ENCODE measurements at regions not wholly inside any gene's neighbourhood (a gene's known extent, or its start where the extent isn't known, plus 50 kb on each side); places are given as distances from the start of the nearest gene placed in this dataset.

- intact Hi-C loops (cut with micrococcal nuclease; ENCODE audit: unreplicated experiment), result no loop called here
- CTCF ChIA-PET, result no interaction called here
- TF ChIP-seq, protein P1, sequence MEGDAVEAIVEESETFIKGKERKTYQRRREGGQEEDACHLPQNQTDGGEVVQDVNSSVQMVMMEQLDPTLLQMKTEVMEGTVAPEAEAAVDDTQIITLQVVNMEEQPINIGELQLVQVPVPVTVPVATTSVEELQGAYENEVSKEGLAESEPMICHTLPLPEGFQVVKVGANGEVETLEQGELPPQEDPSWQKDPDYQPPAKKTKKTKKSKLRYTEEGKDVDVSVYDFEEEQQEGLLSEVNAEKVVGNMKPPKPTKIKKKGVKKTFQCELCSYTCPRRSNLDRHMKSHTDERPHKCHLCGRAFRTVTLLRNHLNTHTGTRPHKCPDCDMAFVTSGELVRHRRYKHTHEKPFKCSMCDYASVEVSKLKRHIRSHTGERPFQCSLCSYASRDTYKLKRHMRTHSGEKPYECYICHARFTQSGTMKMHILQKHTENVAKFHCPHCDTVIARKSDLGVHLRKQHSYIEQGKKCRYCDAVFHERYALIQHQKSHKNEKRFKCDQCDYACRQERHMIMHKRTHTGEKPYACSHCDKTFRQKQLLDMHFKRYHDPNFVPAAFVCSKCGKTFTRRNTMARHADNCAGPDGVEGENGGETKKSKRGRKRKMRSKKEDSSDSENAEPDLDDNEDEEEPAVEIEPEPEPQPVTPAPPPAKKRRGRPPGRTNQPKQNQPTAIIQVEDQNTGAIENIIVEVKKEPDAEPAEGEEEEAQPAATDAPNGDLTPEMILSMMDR (IDR thresholded peaks at IDR 0.05; ENCODE audit: unreplicated experiment), result no peak
- H3K27me3 Mint-ChIP-seq (ENCODE audit: unreplicated experiment), result peaks cover 20% of the 10 kb centered on the region
- H3K4me3 Mint-ChIP-seq (ENCODE audit: low read depth, unreplicated experiment), result no peak overlapping the region
- no peaks in the 10 kb centered on the region for H3K4me1 Mint-ChIP-seq (ENCODE audit: low read depth, unreplicated experiment)
- no peak for DNase-seq
- BruUV-seq (replicated peaks), result no TSS peak
- no peaks in the 10 kb centered on the region for H3K36me3 Mint-ChIP-seq (ENCODE audit: insufficient read depth, unreplicated experiment)
- no peaks in the 10 kb centered on the region for H3K9me3 Mint-ChIP-seq (ENCODE audit: low read depth, unreplicated experiment)
- H3K27ac Mint-ChIP-seq (ENCODE audit: unreplicated experiment), result no peak overlapping the region
Observed at GRCh38 chr16:55089600-55089999, 158.9 kb downstream of the IRX5 start.

- CTCF ChIA-PET, result interaction anchor here (0.6 kb wide), 1 partner anchor 1919 kb away, joined by 3 read pairs; no protein-coding TSS in a partner anchor
- intact Hi-C loops (cut with micrococcal nuclease; ENCODE audit: unreplicated experiment), result no loop called here
- TF ChIP-seq, protein P1 (IDR thresholded peaks at IDR 0.05; ENCODE audit: unreplicated experiment), result no peak
- Mint-ChIP-seq H3K36me3 (ENCODE audit: insufficient read depth, unreplicated experiment) (no peaks in the 10 kb centered on the region), H3K27ac (ENCODE audit: unreplicated experiment) (no peak overlapping the region), H3K4me1 (ENCODE audit: low read depth, unreplicated experiment) (no peaks in the 10 kb centered on the region), H3K4me3 (ENCODE audit: low read depth, unreplicated experiment) (no peak overlapping the region), H3K9me3 (ENCODE audit: low read depth, unreplicated experiment) (no peaks in the 10 kb centered on the region), H3K27me3 (ENCODE audit: unreplicated experiment) (peaks cover 38% of the 10 kb centered on the region)
- no peak for DNase-seq
- no TSS peak for BruUV-seq (replicated peaks)
Observed at GRCh38 chr16:55091213-55091870, 160.7 kb downstream of the IRX5 start.

DNA sequence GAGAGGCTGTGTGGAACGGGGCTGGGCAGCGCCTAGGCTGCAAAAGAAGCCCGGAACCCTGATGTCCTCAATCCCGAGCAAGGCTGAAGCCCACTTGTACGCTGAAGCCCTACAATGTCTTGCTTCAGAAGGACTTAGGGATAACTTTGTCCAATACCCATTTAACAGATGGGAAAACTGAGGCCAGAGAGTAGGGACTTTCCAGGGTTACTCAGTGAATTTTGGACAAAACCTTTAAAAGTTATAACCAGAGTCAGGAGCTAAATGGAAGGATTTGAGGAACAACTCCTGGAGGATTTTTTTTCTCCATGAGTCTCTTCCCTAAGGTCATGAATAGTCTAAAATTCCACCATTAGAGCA, 161.2 kb downstream of the IRX5 start:
- Mint-ChIP-seq H3K36me3 (ENCODE audit: insufficient read depth, unreplicated experiment) (no peaks in the 10 kb centered on the region), H3K4me1 (ENCODE audit: low read depth, unreplicated experiment) (no peaks in the 10 kb centered on the region), H3K4me3 (ENCODE audit: low read depth, unreplicated experiment) (no peak overlapping the region), H3K27ac (ENCODE audit: unreplicated experiment) (no peak overlapping the region), H3K27me3 (ENCODE audit: unreplicated experiment) (peaks cover 39% of the 10 kb centered on the region), H3K9me3 (ENCODE audit: low read depth, unreplicated experiment) (no peaks in the 10 kb centered on the region)
- no peak for DNase-seq
- intact Hi-C loops (cut with micrococcal nuclease; ENCODE audit: unreplicated experiment), result no loop called here
- TF ChIP-seq, protein P1 (IDR thresholded peaks at IDR 0.05; ENCODE audit: unreplicated experiment), result no peak
- no TSS peak for BruUV-seq (replicated peaks)
- CTCF ChIA-PET, result no interaction called here

DNA sequence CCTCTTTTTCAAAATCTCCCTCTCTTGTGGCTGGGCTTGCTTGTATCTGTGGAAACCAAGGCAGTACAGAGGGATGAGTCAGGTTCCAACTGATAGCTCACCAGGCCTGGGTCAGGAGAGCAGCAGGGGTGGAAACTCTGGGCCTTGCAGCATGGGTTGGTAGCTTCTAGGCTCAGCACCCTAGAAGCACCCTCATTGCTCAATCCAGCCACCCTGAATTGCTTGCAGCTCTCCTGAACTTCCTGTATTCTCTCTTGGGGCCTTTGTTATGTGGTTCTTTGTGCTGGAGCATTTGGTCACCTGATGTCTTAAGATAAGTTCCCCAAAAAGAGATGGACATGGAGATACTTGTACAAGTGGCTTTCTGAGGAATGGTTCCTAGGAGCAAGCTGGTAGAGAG, 169.4 kb downstream of the IRX5 start:
- H3K9me3 Mint-ChIP-seq (ENCODE audit: low read depth, unreplicated experiment), result peaks cover 5% of the 10 kb centered on the region
- CTCF ChIA-PET, result no interaction called here
- no peak for DNase-seq
- TF ChIP-seq, protein P1 (IDR thresholded peaks at IDR 0.05; ENCODE audit: unreplicated experiment), result no peak
- H3K4me1 Mint-ChIP-seq (ENCODE audit: low read depth, unreplicated experiment), result no peaks in the 10 kb centered on the region
- peaks cover 34% of the 10 kb centered on the region for H3K27me3 Mint-ChIP-seq (ENCODE audit: unreplicated experiment)
- no peaks in the 10 kb centered on the region for H3K36me3 Mint-ChIP-seq (ENCODE audit: insufficient read depth, unreplicated experiment)
- no TSS peak for BruUV-seq (replicated peaks)
- intact Hi-C loops (cut with micrococcal nuclease; ENCODE audit: unreplicated experiment), result no loop called here
- H3K27ac Mint-ChIP-seq (ENCODE audit: unreplicated experiment), result no peak overlapping the region
- no peak overlapping the region for H3K4me3 Mint-ChIP-seq (ENCODE audit: low read depth, unreplicated experiment)
